COLO668 (cell line): ENCODE measurements at regions not wholly inside any gene's neighbourhood (a gene's known extent, or its start where the extent isn't known, plus 50 kb on each side); places are given as distances from the start of the nearest gene placed in this dataset.
"Not testable (repeated sequence)": the region's sequence is repeated elsewhere in the genome, so short reads cannot be mapped to it uniquely, and the experiment has no call there.

Experiments
- DNase-seq: peaks from one replicate; lab custom pipeline; 2025; ENCODE audit not compliant: unreplicated experiment; lab: John Stamatoyannopoulos, UW

DNA sequence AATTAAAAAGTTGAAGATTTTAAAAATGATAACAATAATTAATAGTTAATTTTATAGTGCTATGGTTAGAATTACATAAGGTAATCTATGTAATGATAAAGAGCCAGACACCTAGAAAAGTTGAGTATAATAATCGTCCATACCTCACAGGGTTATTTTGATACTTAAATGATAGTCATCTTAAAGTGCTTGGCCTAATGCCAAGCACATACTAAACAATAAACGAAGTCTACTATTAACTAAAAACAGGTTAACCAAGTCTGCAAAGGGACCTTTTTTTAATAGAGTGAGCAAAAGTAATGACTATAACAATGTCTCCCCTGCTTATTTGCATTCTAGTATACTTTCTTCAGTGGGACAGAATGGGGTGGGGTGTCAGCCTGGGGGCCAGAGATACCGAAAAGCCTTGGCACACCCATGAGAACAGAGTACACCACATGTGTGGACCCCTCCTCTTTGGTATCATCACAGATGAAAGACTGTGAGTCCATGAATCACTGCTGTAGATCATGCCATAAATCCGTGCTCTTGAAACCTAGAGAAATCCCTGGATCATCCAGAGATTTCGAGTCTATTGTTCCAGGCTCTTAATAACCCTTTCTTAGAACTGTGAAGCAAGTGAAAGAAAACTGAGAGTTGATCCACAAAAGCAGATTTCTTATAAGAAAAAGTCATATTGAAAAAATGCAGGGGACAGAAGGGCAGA, 249.5 kb downstream of the PRELID2 start:
- DNase-seq: no peak

GRCh38 chr5:145579301-145579700, 255.8 kb downstream of the PRELID2 start:
- no peak for DNase-seq

- DNase-seq: no peak
Measured at GRCh38 chr5:145574889-145575573, 260.1 kb downstream of the PRELID2 start.

- peak; percentile 10 for DNase-seq
Measured at GRCh38 chr5:145568581-145568980, 266.6 kb downstream of the PRELID2 start.

DNA sequence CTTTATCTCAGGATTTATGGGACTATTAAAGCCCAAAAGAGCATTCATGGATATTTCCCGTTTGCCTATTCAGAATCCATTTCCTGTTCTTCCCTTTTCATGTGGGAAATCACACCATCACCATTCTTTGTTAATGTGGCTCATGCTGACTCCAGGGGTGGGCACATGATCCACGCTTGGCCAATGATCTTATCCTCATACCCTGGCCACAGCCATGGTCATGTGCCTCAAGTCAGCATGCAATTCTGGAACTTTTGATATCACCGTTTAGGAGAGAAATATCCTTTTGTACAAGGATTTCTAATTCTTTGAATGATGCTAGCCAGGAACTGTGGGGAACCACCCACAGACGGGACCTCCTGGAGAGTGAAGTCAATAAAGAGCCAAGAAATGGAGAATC, 272.2 kb downstream of the PRELID2 start:
- no peak for DNase-seq

GRCh38 chr5:145558288-145558687, 276.9 kb downstream of the PRELID2 start:
- DNase-seq: no peak

- no peak for DNase-seq
Measured at GRCh38 chr5:145557345-145557744, 277.8 kb downstream of the PRELID2 start.

- DNase-seq: no peak
Measured at GRCh38 chr5:145554399-145554798, 280.7 kb downstream of the PRELID2 start.

DNA sequence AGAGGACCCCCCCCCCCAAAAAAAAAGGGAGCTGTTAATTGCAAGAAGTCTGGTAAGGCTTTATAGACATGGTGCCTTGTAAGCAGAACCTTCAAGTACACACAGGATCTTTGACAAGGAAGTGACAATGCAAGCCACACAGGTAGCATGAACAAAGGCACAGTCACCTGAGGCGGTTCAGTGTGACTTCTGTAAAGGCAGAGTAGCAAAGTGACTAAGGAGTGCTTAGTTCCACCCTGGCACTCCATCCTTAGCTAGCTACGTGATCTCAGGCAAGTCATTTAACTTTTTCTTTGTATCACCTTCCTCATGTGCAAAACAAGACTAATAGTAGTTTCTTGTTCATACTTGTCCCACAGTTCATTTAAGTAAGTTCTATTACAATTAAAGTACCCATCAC, 282.0 kb downstream of the PRELID2 start:
- no peak for DNase-seq

DNA sequence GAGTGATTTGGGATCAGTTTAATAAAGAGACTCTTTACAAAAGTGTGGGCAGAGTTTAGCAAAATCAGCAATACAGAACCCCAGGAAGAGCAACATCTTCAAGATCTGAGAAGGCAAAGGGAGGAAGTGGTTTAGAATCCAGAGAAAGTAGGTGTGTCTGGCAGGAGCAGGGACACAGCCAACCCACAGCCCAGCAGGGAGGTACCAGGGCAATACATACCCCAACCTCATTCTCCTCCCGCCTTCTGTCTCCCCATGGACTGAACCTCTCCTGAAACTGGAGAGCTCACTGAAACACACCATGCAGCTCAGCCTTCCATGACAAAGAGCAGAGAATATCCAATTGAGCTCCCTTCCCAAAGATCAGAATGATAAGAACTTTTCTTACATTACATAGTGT, 283.4 kb downstream of the PRELID2 start:
- DNase-seq: no peak

GRCh38 chr5:145548097-145548496, 287.0 kb downstream of the PRELID2 start:
- DNase-seq: no peak

DNA sequence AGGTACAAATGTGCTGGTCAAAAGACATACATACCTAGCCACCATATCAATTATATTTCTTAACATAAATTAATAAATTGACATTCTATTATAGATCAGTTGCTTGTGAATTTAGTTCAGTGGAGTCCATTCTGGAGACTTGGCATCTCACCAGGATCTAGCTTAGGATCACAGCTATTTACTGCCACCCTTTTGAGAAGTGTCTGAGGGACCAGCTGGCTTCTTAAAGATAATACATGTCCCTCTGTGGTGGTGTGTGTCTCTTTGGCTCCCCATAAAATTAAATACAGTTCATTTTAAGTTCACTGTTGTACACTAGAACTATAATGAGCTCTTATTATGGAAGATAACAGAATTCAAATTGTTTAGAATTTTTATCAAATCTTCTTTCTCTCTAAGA, 290.7 kb downstream of the PRELID2 start:
- no peak for DNase-seq

- no peak for DNase-seq
Measured at GRCh38 chr5:145543968-145544367, 291.2 kb downstream of the PRELID2 start.

- DNase-seq: no peak
Measured at GRCh38 chr5:145540375-145540774, 294.8 kb downstream of the PRELID2 start.

DNA sequence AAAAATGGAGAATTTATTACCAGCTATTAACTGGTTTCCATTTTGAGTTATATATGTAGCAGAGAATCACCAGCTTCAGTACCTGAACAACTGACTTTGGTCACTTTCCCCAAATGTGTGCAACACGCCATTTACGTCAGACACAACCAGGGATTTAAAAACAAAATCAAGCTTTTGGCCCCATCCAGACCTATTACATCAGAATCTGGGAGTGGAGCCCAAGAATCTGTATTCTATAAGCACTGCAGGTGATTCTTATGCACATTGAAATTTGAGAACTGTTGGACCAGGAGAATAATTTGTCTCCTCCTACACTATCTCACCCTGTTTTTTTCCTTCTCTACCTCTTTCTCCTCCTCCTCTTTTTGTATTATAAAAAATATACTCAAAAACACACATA, 295.9 kb downstream of the PRELID2 start:
- no peak for DNase-seq

- DNase-seq: no peak
Measured at GRCh38 chr5:145536133-145536532, 299.0 kb downstream of the PRELID2 start.

GRCh38 chr5:145531038-145531734, 304.0 kb downstream of the PRELID2 start:
- DNase-seq: no peak

DNA sequence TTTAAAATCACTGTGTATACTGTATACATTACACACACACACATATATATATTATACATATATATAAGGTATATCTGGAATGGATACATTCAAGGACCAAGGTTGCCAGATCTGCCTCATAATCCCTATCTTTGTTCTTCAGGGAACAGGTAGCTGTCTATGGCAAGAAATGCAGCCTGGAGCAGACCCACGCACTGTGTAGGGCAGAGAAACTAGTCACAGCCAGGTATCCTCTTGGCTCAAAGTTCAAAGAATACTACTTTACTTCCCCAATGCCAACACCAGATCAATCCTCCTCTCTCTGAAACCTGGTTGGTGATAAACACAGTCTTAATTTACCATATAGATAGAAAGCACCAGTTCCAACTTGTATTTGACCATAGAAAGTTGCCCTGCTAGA, 313.6 kb downstream of the PRELID2 start:
- no peak for DNase-seq

DNA sequence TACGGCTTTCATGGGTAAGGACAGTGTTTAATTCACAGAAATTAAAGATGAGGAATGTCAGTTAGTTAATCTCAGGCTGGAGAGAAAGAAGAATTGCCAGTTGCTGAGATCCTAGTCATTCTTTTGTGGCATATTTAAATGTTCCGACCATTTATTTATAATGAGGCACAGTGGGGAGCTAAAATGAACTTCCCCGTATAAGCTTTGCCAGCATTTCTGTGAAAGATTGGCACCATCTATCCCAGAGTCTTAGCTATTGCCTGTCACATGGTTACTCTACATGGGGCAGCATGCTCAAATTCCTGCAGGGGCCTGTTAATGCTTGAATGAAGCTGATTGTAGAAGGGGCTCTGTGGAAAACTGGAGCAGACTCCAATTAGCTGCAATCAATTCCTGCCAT, 314.1 kb downstream of the PRELID2 start:
- no peak for DNase-seq

- no peak for DNase-seq
Measured at GRCh38 chr5:145520335-145520734, 314.8 kb downstream of the PRELID2 start.

GRCh38 chr5:145517588-145517987, 317.6 kb downstream of the PRELID2 start:
- DNase-seq: not testable (repeated sequence)

- DNase-seq: no peak
Measured at GRCh38 chr5:145511351-145511750, 323.8 kb downstream of the PRELID2 start.
